ENCODE measurements at regions not wholly inside any gene's neighbourhood (a gene's known extent, or its start where the extent isn't known, plus 50 kb on each side); places are given as distances from the start of the nearest gene placed in this dataset.

GRCh38 chr11:11077898-11078297 is 220.0 kb upstream of the ZBED5 start:
- intact Hi-C loops (cut with DNase I) = no loop called here
- Histone ChIP-seq H3K4me3 (no peak overlapping the region), H3K27ac (replicated peaks in 1 of 4) (no peak overlapping the region)

GRCh38 chr11:11076879-11077278 is 219.0 kb upstream of the ZBED5 start:
- no peaks in the 10 kb centered on the region for H3K27me3 ChIP-seq
- intact Hi-C loops (cut with DNase I) = no loop called here
- H3K4me3 ChIP-seq = no peak overlapping the region
- TF ChIP-seq EP300 (IDR thresholded peaks at IDR 0.05) (no peak), POLR2AphosphoS5 (IDR thresholded peaks at IDR 0.05) (no peak), CTCF (IDR thresholded peaks at IDR 0.05) (no peak), POLR2A (IDR thresholded peaks at IDR 0.05; ENCODE audit: low read depth) (no peak)
- H3K9me3 ChIP-seq = no peaks in the 10 kb centered on the region
- H3K4me1 ChIP-seq = peaks cover 6 to 46% (median 15%) of the 10 kb centered on the region in 4 donors
- H3K36me3 ChIP-seq = no peaks in the 10 kb centered on the region
- no peak for DNase-seq (ENCODE audit: extremely low spot score)
- H3K27ac ChIP-seq (replicated peaks in 1 of 4) = no peak overlapping the region
- 88% methylated on average over 6 of the region's 6 CpGs for WGBS

More at GRCh38 chr11:11077898-11078297, 220.0 kb upstream of the ZBED5 start:
- 71% methylated on average over 4 of the region's 4 CpGs for WGBS
- TF ChIP-seq POLR2AphosphoS5 (IDR thresholded peaks at IDR 0.05) (no peak), POLR2A (IDR thresholded peaks at IDR 0.05; ENCODE audit: low read depth) (no peak), EP300 (IDR thresholded peaks at IDR 0.05) (no peak), CTCF (IDR thresholded peaks at IDR 0.05) (no peak)
- Histone ChIP-seq H3K27me3 (no peaks in the 10 kb centered on the region), H3K9me3 (no peaks in the 10 kb centered on the region), H3K36me3 (no peaks in the 10 kb centered on the region), H3K4me1 (peaks cover 6 to 50% (median 22%) of the 10 kb centered on the region in 4 donors)
- no peak for DNase-seq (ENCODE audit: extremely low spot score)

GRCh38 chr11:11076276-11076675 is 218.4 kb upstream of the ZBED5 start:
- no peak overlapping the region for H3K27ac ChIP-seq (replicated peaks in 1 of 4)
- TF ChIP-seq POLR2A (IDR thresholded peaks at IDR 0.05; ENCODE audit: low read depth) = no peak
- no peak for TF ChIP-seq POLR2AphosphoS5 (IDR thresholded peaks at IDR 0.05)
- TF ChIP-seq CTCF (IDR thresholded peaks at IDR 0.05) = no peak
- TF ChIP-seq EP300 (IDR thresholded peaks at IDR 0.05) = no peak
- peaks cover 0 to 40% (median 9%) of the 10 kb centered on the region in 4 donors for H3K4me1 ChIP-seq
- no peak overlapping the region for H3K4me3 ChIP-seq
- H3K27me3 ChIP-seq = no peaks in the 10 kb centered on the region
- 87% methylated on average over 4 of the region's 4 CpGs for WGBS
- H3K36me3 ChIP-seq = no peaks in the 10 kb centered on the region
- H3K9me3 ChIP-seq = no peaks in the 10 kb centered on the region
- no peak for DNase-seq (ENCODE audit: extremely low spot score)
- intact Hi-C loops (cut with DNase I) = no loop called here

- Histone ChIP-seq H3K27ac (replicated peaks in 1 of 4) (no peak overlapping the region), H3K4me1 (peaks cover 0 to 33% (median 4%) of the 10 kb centered on the region in 4 donors), H3K9me3 (no peaks in the 10 kb centered on the region), H3K36me3 (no peaks in the 10 kb centered on the region), H3K4me3 (no peak overlapping the region), H3K27me3 (no peaks in the 10 kb centered on the region)
- DNase-seq (ENCODE audit: extremely low spot score) = no peak
- TF ChIP-seq EP300 (IDR thresholded peaks at IDR 0.05) = no peak
- TF ChIP-seq POLR2A (IDR thresholded peaks at IDR 0.05; ENCODE audit: low read depth) = no peak
- TF ChIP-seq POLR2AphosphoS5 (IDR thresholded peaks at IDR 0.05) = no peak
- no peak for TF ChIP-seq CTCF (IDR thresholded peaks at IDR 0.05)
- 77% methylated on average over 6 of the region's 6 CpGs for WGBS
- intact Hi-C loops (cut with DNase I) = no loop called here
These were observed 217.8 kb upstream of the ZBED5 start for GRCh38 chr11:11075515-11076171.

All from esophagus muscularis mucosa (tissue), 4 donors.